PC-9 (cell line): ENCODE measurements at regions not wholly inside any gene's neighbourhood (a gene's known extent, or its start where the extent isn't known, plus 50 kb on each side); places are given as distances from the start of the nearest gene placed in this dataset.

Source experiments
- BruUV-seq: library from RNA; stranded (reverse); fragments of 400-500 nt; replicated peaks from 2 replicates; lab custom pipeline; 2021; lab: Mats Ljungman, UMichigan
- CTCF ChIA-PET: fragments of 300-600 bp; sonication (Branson Sonifier 250); formaldehyde crosslinking; loops from one replicate; lab custom pipeline; 2022; ENCODE audit warnings: antibody characterized with exemption; lab: Charles Lee
- POLR2A ChIA-PET: fragments of 300-600 bp; sonication (Branson Sonifier 250); formaldehyde crosslinking; loops from one replicate; lab custom pipeline; 2022; ENCODE audit warnings: antibody characterized with exemption; ENCODE audit not compliant: unreplicated experiment; lab: Charles Lee
- DNase-seq, 2 experiments: peaks; one replicate each; pipeline versions ENCODE4 v3.0.0 to v3.0.0-alpha.2; 2015 to 2022; ENCODE audit warnings: mixed read lengths in 1 of 2
- H2AFZ ChIP-seq: fragments of 200-600 bp; sonication (generic); 2 replicates; pipeline ENCODE4 v1.8.1; 2017; ENCODE audit warnings: antibody characterized with exemption
- H3F3A ChIP-seq: fragments of 200-600 bp; sonication (generic); 2 replicates; pipeline ENCODE4 v1.8.1; 2017; ENCODE audit warnings: antibody characterized with exemption, mild to moderate bottlenecking, low read depth; ENCODE audit not compliant: insufficient read depth
- H3K27ac ChIP-seq: fragments of 200-600 bp; sonication (generic); 2 replicates; pipeline ENCODE4 v1.6.1; 2016; ENCODE audit warnings: mixed run types
- H3K27me3 ChIP-seq: fragments of 200-600 bp; sonication (generic); 2 replicates; pipeline ENCODE4 v1.6.1; 2016; ENCODE audit warnings: low read depth, mixed run types; ENCODE audit not compliant: insufficient read depth
- H3K36me3 ChIP-seq: fragments of 200-600 bp; sonication (generic); 2 replicates; pipeline ENCODE4 v1.6.1; 2016; ENCODE audit warnings: low read depth, mixed run types
- H3K4me1 ChIP-seq: fragments of 200-600 bp; sonication (generic); replicated peaks from 2 replicates; pipeline ENCODE4 v1.6.1; 2016; ENCODE audit warnings: mixed run types; ENCODE audit not compliant: insufficient read depth
- H3K4me2 ChIP-seq: fragments of 200-600 bp; sonication (generic); 2 replicates; pipeline ENCODE4 v1.6.1; 2017; ENCODE audit warnings: mixed run types
- H3K4me3 ChIP-seq: fragments of 200-600 bp; sonication (generic); 2 replicates; pipeline ENCODE4 v1.6.1; 2016; ENCODE audit warnings: mixed run types
- H3K79me2 ChIP-seq: fragments of 200-600 bp; sonication (generic); 2 replicates; pipeline ENCODE4 v1.6.1; 2017; ENCODE audit warnings: low read depth, mixed run types
- H3K9me2 ChIP-seq: fragments of 200-600 bp; sonication (generic); 2 replicates; pipeline ENCODE4 v1.8.1; 2017; ENCODE audit warnings: mild to moderate bottlenecking; ENCODE audit not compliant: insufficient read depth
- H3K9me3 ChIP-seq: fragments of 200-600 bp; sonication (generic); 2 replicates; pipeline ENCODE4 v1.8.1; 2016; ENCODE audit warnings: low read depth; ENCODE audit not compliant: insufficient read depth
- H4K20me1 ChIP-seq: fragments of 200-600 bp; sonication (generic); 2 replicates; pipeline ENCODE4 v1.8.1; 2017; ENCODE audit not compliant: insufficient read depth
- CTCF ChIP-seq: fragments of 200-600 bp; sonication (generic); conservative IDR thresholded peaks from 2 replicates; pipeline ENCODE4 v1.6.1; 2017; ENCODE audit warnings: mixed run types, antibody characterized with exemption, mild to moderate bottlenecking, moderate library complexity
- EZH2 ChIP-seq: fragments of 200-600 bp; sonication (generic); IDR thresholded peaks from 2 replicates; pipeline ENCODE4 v1.8.0; 2017; ENCODE audit warnings: antibody characterized with exemption, low read depth
- intact Hi-C: fragments of 100-400 bp; cut with micrococcal nuclease; formaldehyde crosslinking; loops from one replicate; pipeline ENCODE4 v1.10.0; 2022; ENCODE audit not compliant: unreplicated experiment

- CTCF ChIA-PET = no interaction called here
- DNase-seq = no peak
- intact Hi-C loops = no loop called here
- TF ChIP-seq CTCF = no peak
- no peak for TF ChIP-seq EZH2
- POLR2A ChIA-PET = no interaction called here
- no peaks in the 10 kb centered on the region for H3K9me2 ChIP-seq
- H3K4me3 ChIP-seq = no peak overlapping the region
- no peaks in the 10 kb centered on the region for H4K20me1 ChIP-seq
- no peaks in the 10 kb centered on the region for H3K36me3 ChIP-seq
- no TSS peak for BruUV-seq
- H3K79me2 ChIP-seq = no peaks in the 10 kb centered on the region
- no peaks in the 10 kb centered on the region for H3K9me3 ChIP-seq
- no peak overlapping the region for H2AFZ ChIP-seq
- H3K4me2 ChIP-seq = no peak overlapping the region
- H3F3A ChIP-seq = no peaks in the 10 kb centered on the region
- no peaks in the 10 kb centered on the region for H3K4me1 ChIP-seq
- H3K27me3 ChIP-seq = peaks cover 34% of the 10 kb centered on the region
- no peak overlapping the region for H3K27ac ChIP-seq
Observed at GRCh38 chr16:5498562-5498961, 401.0 kb upstream of the EEF2KMT start.

GRCh38 chr16:5496013-5496412, 398.4 kb upstream of the EEF2KMT start:
- H3F3A ChIP-seq = no peaks in the 10 kb centered on the region
- no peak for TF ChIP-seq EZH2
- TF ChIP-seq CTCF = no peak
- no peaks in the 10 kb centered on the region for H3K9me2 ChIP-seq
- H3K27me3 ChIP-seq = peaks cover 25% of the 10 kb centered on the region
- ChIA-PET POLR2A (no interaction called here), CTCF (no interaction called here)
- no peaks in the 10 kb centered on the region for H4K20me1 ChIP-seq
- no peak overlapping the region for H3K27ac ChIP-seq
- no peak overlapping the region for H3K4me3 ChIP-seq
- H2AFZ ChIP-seq = no peak overlapping the region
- intact Hi-C loops = no loop called here
- no peaks in the 10 kb centered on the region for H3K36me3 ChIP-seq
- no peaks in the 10 kb centered on the region for H3K9me3 ChIP-seq
- no peaks in the 10 kb centered on the region for H3K79me2 ChIP-seq
- no peak overlapping the region for H3K4me2 ChIP-seq
- no peak for DNase-seq
- H3K4me1 ChIP-seq = no peaks in the 10 kb centered on the region
- BruUV-seq = no TSS peak

GRCh38 chr16:5490499-5490898, 392.9 kb upstream of the EEF2KMT start:
- Histone ChIP-seq H3K9me2 (no peaks in the 10 kb centered on the region), H4K20me1 (no peaks in the 10 kb centered on the region), H3K79me2 (no peaks in the 10 kb centered on the region), H3K36me3 (no peaks in the 10 kb centered on the region), H3K27me3 (0 out of 2 replicates have a peak, but pooled peaks cover 6% of the 10 kb centered on the region), H3F3A (no peaks in the 10 kb centered on the region), H2AFZ (no peak overlapping the region), H3K4me1 (no peaks in the 10 kb centered on the region), H3K27ac (no peak overlapping the region), H3K4me3 (no peak overlapping the region), H3K9me3 (no peaks in the 10 kb centered on the region), H3K4me2 (no peak overlapping the region)
- no TSS peak for BruUV-seq
- peak in 1 of 2 experiments; percentile 13 for DNase-seq
- ChIA-PET POLR2A (no interaction called here), CTCF (interaction anchor here (0.6 kb wide), 1 partner anchor 121 kb away, joined by 4 read pairs; no protein-coding TSS in a partner anchor)
- intact Hi-C loops = no loop called here
- TF ChIP-seq EZH2 (no peak), CTCF (peak; percentile 78)
